DOHH2 (cell line): ENCODE measurements at regions not wholly inside any gene's neighbourhood (a gene's known extent, or its start where the extent isn't known, plus 50 kb on each side); places are given as distances from the start of the nearest gene placed in this dataset.

Experiments
- H3F3A ChIP-seq: fragments of 200-600 bp; sonication (generic), shearing (Covaris generic); 2 replicates; pipeline ENCODE4 v1.6.0; 2016; ENCODE audit warnings: antibody characterized with exemption, mild to moderate bottlenecking; ENCODE audit not compliant: control insufficient read depth, insufficient read depth
- H3K27ac ChIP-seq: fragments of 200-600 bp; sonication (generic); 2 replicates; pipeline ENCODE4 v1.5.1; 2014; ENCODE audit warnings: low read depth, mild to moderate bottlenecking, low read length, moderate library complexity
- H3K27me3 ChIP-seq: fragments of 200-600 bp; sonication (generic); 2 replicates; pipeline ENCODE4 v1.6.1; 2014; ENCODE audit warnings: mild to moderate bottlenecking, low read length, mixed read lengths; ENCODE audit not compliant: control insufficient read depth
- H3K36me3 ChIP-seq: fragments of 200-600 bp; sonication (generic); 2 replicates; pipeline ENCODE4 v1.6.1; 2014; ENCODE audit warnings: mild to moderate bottlenecking, low read length, moderate library complexity, mixed read lengths; ENCODE audit not compliant: control insufficient read depth
- H3K4me1 ChIP-seq: fragments of 200-600 bp; sonication (generic); 2 replicates; pipeline ENCODE4 v1.6.1; 2014; ENCODE audit warnings: mild to moderate bottlenecking, low read length, mixed read lengths; ENCODE audit not compliant: control insufficient read depth
- H3K4me2 ChIP-seq: fragments of 200-600 bp; sonication (generic); 2 replicates; pipeline ENCODE4 v1.6.0; 2014; ENCODE audit warnings: mild to moderate bottlenecking, low read length, moderate library complexity
- H3K4me3 ChIP-seq: fragments of 200-600 bp; sonication (generic); 2 replicates; pipeline ENCODE4 v1.5.1; 2014; ENCODE audit warnings: mild to moderate bottlenecking, low read length, mixed read lengths
- H3K79me2 ChIP-seq: fragments of 200-600 bp; sonication (generic); 2 replicates; pipeline ENCODE4 v1.6.1; 2014; ENCODE audit warnings: mild to moderate bottlenecking, low read length, mixed read lengths; ENCODE audit not compliant: control insufficient read depth
- H3K9me2 ChIP-seq: fragments of 200-600 bp; sonication (generic); replicated peaks from 2 replicates; pipeline ENCODE4 v1.6.1; 2014; ENCODE audit warnings: mild to moderate bottlenecking, low read length, mixed read lengths; ENCODE audit not compliant: control insufficient read depth
- H3K9me3 ChIP-seq: fragments of 200-600 bp; sonication (generic); 2 replicates; pipeline ENCODE4 v1.6.1; 2014; ENCODE audit warnings: antibody characterized with exemption, low read length, mixed read lengths; ENCODE audit not compliant: control insufficient read depth, insufficient read depth
- H4K20me1 ChIP-seq: fragments of 200-600 bp; sonication (generic); 2 replicates; pipeline ENCODE4 v1.6.0; 2014; ENCODE audit warnings: low read depth, mild to moderate bottlenecking, antibody characterized with exemption, low read length, moderate library complexity; ENCODE audit not compliant: control insufficient read depth, insufficient read depth
- CTCF ChIP-seq: fragments of 200-600 bp; sonication (generic); IDR thresholded peaks from one replicate; pipeline ENCODE4 v1.5.1; 2014; ENCODE audit warnings: antibody characterized with exemption, mild to moderate bottlenecking, low read depth, low read length; ENCODE audit not compliant: poor library complexity, severe bottlenecking
- EZH2phosphoT487 ChIP-seq: fragments of 200-600 bp; sonication (generic); IDR thresholded peaks from 2 replicates; pipeline ENCODE4 v1.6.1; 2017; ENCODE audit warnings: borderline replicate concordance, mild to moderate bottlenecking, antibody characterized with exemption, low read length, moderate library complexity, mixed read lengths

GRCh38 chr2:184370954-184371353 lies 227.4 kb upstream of the ZNF804A start:
- TF ChIP-seq EZH2phosphoT487 (no peak), CTCF (no peak)

GRCh38 chr2:184371641-184372040 lies 226.7 kb upstream of the ZNF804A start:
- no peaks in the 10 kb centered on the region for H3K27me3 ChIP-seq
- no peaks in the 10 kb centered on the region for H3K36me3 ChIP-seq
- no peaks in the 10 kb centered on the region for H4K20me1 ChIP-seq
- H3K4me2 ChIP-seq = no peak overlapping the region
- TF ChIP-seq CTCF (no peak), EZH2phosphoT487 (no peak)
- H3K4me3 ChIP-seq = no peak overlapping the region
- no peaks in the 10 kb centered on the region for H3K9me2 ChIP-seq
- no peaks in the 10 kb centered on the region for H3K79me2 ChIP-seq
- no peak overlapping the region for H3K27ac ChIP-seq
- H3K9me3 ChIP-seq = peaks cover 3% of the 10 kb centered on the region; the same call in 1 of the 2 replicates
- H3F3A ChIP-seq = no peaks in the 10 kb centered on the region
- peaks cover 6% of the 10 kb centered on the region for H3K4me1 ChIP-seq

More at GRCh38 chr2:184370954-184371353, 227.4 kb upstream of the ZNF804A start:
- H3K27me3 ChIP-seq = no peaks in the 10 kb centered on the region
- no peaks in the 10 kb centered on the region for H3K79me2 ChIP-seq
- H3K9me2 ChIP-seq = no peaks in the 10 kb centered on the region
- no peak overlapping the region for H3K27ac ChIP-seq
- no peak overlapping the region for H3K4me2 ChIP-seq
- H3F3A ChIP-seq = no peaks in the 10 kb centered on the region
- H3K9me3 ChIP-seq = peaks cover 3% of the 10 kb centered on the region; the same call in 1 of the 2 replicates
- no peaks in the 10 kb centered on the region for H4K20me1 ChIP-seq
- peaks cover 6% of the 10 kb centered on the region for H3K4me1 ChIP-seq
- no peak overlapping the region for H3K4me3 ChIP-seq
- H3K36me3 ChIP-seq = no peaks in the 10 kb centered on the region

- H3F3A ChIP-seq = no peaks in the 10 kb centered on the region
- H4K20me1 ChIP-seq = no peaks in the 10 kb centered on the region
- no peaks in the 10 kb centered on the region for H3K36me3 ChIP-seq
- H3K4me2 ChIP-seq = no peak overlapping the region
- H3K4me3 ChIP-seq = no peak overlapping the region
- TF ChIP-seq EZH2phosphoT487 = no peak
- TF ChIP-seq CTCF = no peak
- H3K79me2 ChIP-seq = no peaks in the 10 kb centered on the region
- H3K9me2 ChIP-seq = no peaks in the 10 kb centered on the region
- peaks cover 6% of the 10 kb centered on the region for H3K4me1 ChIP-seq
- H3K27me3 ChIP-seq = no peaks in the 10 kb centered on the region
- no peak overlapping the region for H3K27ac ChIP-seq
- H3K9me3 ChIP-seq = peaks cover 3% of the 10 kb centered on the region; the same call in 1 of the 2 replicates
Observed at GRCh38 chr2:184372484-184372883, 225.8 kb upstream of the ZNF804A start.

GRCh38 chr2:184394642-184395041 lies 203.7 kb upstream of the ZNF804A start:
- no peak for TF ChIP-seq CTCF
- TF ChIP-seq EZH2phosphoT487 = no peak

More at GRCh38 chr2:184394642-184395041, 203.7 kb upstream of the ZNF804A start:
- no peaks in the 10 kb centered on the region for H3K9me3 ChIP-seq
- H3K36me3 ChIP-seq = no peaks in the 10 kb centered on the region
- no peaks in the 10 kb centered on the region for H3F3A ChIP-seq
- no peaks in the 10 kb centered on the region for H3K4me1 ChIP-seq
- H3K79me2 ChIP-seq = no peaks in the 10 kb centered on the region
- no peaks in the 10 kb centered on the region for H3K9me2 ChIP-seq
- no peak overlapping the region for H3K4me2 ChIP-seq
- H4K20me1 ChIP-seq = no peaks in the 10 kb centered on the region
- no peaks in the 10 kb centered on the region for H3K27me3 ChIP-seq
- H3K4me3 ChIP-seq = no peak overlapping the region
- H3K27ac ChIP-seq = no peak overlapping the region
